ENCODE measurements at regions not wholly inside any gene's neighbourhood (a gene's known extent, or its start where the extent isn't known, plus 50 kb on each side); places are given as distances from the start of the nearest gene placed in this dataset.
A peak's percentile ranks its signal among the peaks of the same experiment; 100 is the strongest.

DNA sequence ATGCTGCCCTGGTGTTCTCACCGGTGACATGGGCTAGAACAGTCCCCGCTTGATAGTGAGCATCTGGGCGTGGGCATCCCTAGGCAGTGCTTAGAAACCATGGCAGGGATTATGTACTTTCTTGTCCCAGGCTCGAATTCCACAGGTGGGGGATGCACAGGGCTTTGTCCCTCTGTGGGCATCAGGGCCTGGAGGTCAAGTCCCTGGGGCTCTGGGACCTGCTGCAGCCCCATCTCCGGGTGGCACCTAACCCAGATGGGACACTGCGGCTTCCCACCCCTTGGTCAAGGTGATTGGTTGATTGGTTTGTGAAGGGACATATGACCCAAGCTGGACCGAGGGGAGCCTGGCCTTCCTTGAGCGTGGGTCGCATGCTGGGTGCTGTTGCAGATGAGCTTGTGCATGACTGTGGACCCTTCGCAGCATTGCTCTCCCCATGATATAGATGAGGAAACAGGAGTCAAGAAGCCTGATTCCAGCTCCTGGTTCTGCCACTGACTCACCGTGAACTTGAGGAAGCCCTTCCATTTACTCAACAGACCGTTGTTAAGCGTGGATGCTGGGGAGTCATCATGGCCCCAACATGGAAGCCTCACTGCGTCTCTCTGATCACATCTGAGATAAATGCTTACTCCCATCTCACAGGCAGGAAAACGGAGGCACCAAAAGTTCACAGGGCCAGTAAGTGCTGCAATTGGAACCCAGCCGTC is 64.0 kb upstream of the RUNX3 start:
- no peaks in the 10 kb centered on the region for H3K27me3 Mint-ChIP-seq (ENCODE audit: low read depth)
- peaks cover 8% of the 10 kb centered on the region in 2 donors for H3K9me3 Mint-ChIP-seq
- peaks cover 91% of the 10 kb centered on the region for H3K4me1 Mint-ChIP-seq (ENCODE audit: low read depth)
- no peak overlapping the region for H3K4me3 Mint-ChIP-seq
- DNase-seq (no peak), ATAC-seq (replicated peaks in 1 of 2) (no peak)
- peaks cover 5 to 11% of the 10 kb centered on the region in 2 donors for H3K36me3 Mint-ChIP-seq (ENCODE audit: insufficient read depth in 2 of 2)
- H3K27ac Mint-ChIP-seq: no peak overlapping the region

DNA sequence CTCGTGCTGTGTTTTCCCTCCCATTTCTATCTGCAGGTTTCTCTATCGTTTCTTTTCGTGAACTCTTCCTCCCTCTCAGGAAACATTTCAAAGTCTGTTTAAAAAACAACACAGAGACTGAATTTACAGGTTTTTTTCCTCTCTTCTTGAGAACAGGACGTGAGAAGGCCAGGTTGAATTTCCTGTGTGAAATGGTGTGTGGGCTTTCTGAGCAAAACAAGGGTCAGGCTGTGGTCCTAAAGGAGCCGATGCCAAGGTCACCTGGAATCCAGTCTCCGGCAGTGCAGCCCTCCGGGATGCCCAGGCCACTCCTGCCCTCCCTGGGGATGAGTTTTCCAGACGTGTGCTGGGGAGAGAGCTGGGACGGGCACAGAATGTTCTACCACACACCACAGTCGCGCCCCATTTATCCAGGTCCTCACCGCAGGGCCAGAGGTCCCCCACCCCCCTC is 62.7 kb upstream of the RUNX3 start:
- Mint-ChIP-seq H3K27me3 (ENCODE audit: low read depth) (no peaks in the 10 kb centered on the region), H3K9me3 (peaks cover 8% of the 10 kb centered on the region in 2 donors), H3K4me1 (ENCODE audit: low read depth) (peaks cover 100% of the 10 kb centered on the region), H3K36me3 (ENCODE audit: insufficient read depth in 2 of 2) (peaks cover 8 to 14% of the 10 kb centered on the region in 2 donors), H3K4me3 (peak overlapping the region; percentile 75 to 87), H3K27ac (peak overlapping the region; percentile 97)
- DNase-seq: no peak
- peak in 1 of 2 donors; percentile 14 for ATAC-seq (replicated peaks in 1 of 2)

DNA sequence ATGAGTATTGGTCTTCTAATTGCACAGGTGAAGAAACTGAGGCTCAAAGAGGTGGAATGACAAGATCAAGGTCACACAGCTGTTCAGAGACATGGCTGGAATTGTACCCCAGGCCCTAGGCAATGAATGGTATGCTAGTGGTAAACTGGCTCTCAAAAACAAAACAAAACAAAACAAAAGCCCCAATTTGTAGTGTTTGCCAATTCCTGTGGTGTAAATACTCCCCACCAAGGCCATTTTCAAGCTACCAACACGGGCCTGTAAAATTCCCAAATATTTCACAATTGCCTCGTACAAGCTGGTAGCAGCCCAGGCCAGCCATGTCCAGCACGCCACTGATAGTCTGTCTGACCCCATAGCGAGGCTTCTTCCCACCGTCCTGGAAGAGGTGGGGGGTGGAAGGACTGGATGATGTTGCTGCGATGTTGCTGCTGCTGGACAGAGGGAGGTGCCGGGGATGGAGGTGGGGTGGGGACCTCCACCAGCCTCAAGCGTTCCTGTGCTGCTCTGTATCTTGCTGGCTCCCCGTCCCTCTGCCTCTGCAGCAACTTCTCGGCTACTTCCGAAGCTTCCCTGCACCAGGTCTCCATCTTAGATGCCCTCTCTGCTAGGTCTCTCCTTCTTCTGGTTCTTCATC is 62.2 kb upstream of the RUNX3 start:
- peak in 1 of 2 donors; percentile 6 for ATAC-seq (replicated peaks in 1 of 2)
- Mint-ChIP-seq H3K36me3 (ENCODE audit: insufficient read depth in 2 of 2) (peaks cover 7 to 12% of the 10 kb centered on the region in 2 donors), H3K4me3 (peak overlapping the region; percentile 75 to 87), H3K27ac (peak overlapping the region; percentile 97), H3K4me1 (ENCODE audit: low read depth) (peaks cover 100% of the 10 kb centered on the region), H3K9me3 (peaks cover 6 to 7% of the 10 kb centered on the region in 2 donors), H3K27me3 (ENCODE audit: low read depth) (no peaks in the 10 kb centered on the region)
- no peak for DNase-seq

DNA sequence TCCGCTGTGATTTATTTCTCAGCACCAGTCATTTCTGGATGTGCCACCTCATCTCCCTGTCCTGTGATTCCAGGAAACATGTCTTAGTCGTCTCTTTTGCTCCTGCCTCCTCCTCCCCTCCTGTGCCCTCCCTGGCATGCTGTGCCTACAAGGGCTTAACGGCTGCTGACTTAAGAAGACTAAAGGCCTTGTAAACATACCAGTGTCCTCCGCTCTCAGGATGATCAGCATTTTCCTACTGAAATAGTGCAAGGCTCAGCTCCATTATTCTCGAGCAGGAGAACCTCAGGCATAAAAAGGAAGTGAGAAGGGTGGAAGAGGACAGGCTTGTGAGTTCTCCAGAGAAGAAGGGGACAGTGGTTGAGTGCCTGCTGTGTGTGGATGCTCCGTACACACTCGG is 61.6 kb upstream of the RUNX3 start:
- Mint-ChIP-seq H3K27me3 (ENCODE audit: low read depth) (no peaks in the 10 kb centered on the region), H3K9me3 (peaks cover under 1 to 1% of the 10 kb centered on the region in 2 donors), H3K27ac (peak overlapping the region; percentile 93), H3K4me3 (peak overlapping the region; percentile 75 to 87), H3K4me1 (ENCODE audit: low read depth) (peaks cover 100% of the 10 kb centered on the region), H3K36me3 (ENCODE audit: insufficient read depth in 2 of 2) (peaks cover 4 to 7% of the 10 kb centered on the region in 2 donors)
- peak; percentile 63 to 72 for ATAC-seq (replicated peaks in 1 of 2)
- peak; percentile 58 to 62 for DNase-seq

DNA sequence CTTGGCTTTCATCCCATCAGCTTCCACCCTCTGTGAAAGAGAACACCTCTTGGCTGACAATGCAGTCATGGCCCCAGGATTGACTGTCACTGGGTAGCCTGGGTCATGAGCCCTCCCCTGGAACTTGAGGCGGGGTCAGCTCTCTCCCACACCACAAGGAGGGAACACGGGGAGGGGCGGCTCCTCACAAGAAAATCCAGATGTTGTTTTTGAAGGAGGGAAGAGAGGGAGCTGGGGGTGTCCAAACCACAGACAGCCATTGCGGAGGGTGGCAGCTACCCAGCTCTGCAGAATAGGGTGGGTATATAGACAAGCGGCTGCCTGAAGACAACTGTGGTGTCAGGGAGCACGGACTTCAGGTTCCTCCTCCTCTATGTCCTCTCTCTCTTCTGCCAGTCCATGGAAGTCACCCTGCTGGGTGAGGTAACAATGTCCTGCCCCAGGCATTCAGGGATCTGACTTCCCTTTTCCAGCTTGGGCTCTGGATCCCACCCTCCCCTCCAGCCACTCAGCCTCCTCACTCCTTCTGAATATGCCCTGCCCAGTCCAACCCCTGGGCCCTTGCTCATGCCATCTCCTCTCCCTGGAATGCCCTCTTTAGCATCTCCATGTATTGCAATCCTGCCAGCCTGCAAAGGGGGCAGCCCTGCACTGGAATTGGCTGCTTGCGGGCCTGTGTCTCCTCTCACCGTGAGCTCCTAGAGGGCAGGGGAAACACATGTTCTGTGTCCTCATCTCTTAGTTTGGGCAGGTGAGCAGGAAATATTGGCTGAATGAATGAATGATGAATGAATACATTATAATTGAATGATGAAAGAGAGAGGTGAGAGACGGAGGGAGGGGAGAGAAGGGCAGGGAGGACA is 60.9 kb upstream of the RUNX3 start:
- H3K4me1 Mint-ChIP-seq (ENCODE audit: low read depth): peaks cover 100% of the 10 kb centered on the region
- H3K9me3 Mint-ChIP-seq: no peaks in the 10 kb centered on the region
- peak overlapping the region; percentile 93 for H3K27ac Mint-ChIP-seq
- no peaks in the 10 kb centered on the region for H3K27me3 Mint-ChIP-seq (ENCODE audit: low read depth)
- H3K4me3 Mint-ChIP-seq: peak overlapping the region; percentile 75 to 87
- peak; percentile 20 to 25 for ATAC-seq (replicated peaks in 1 of 2)
- no peak for DNase-seq
- H3K36me3 Mint-ChIP-seq (ENCODE audit: insufficient read depth in 2 of 2): peaks cover 3% of the 10 kb centered on the region in 2 donors

DNA sequence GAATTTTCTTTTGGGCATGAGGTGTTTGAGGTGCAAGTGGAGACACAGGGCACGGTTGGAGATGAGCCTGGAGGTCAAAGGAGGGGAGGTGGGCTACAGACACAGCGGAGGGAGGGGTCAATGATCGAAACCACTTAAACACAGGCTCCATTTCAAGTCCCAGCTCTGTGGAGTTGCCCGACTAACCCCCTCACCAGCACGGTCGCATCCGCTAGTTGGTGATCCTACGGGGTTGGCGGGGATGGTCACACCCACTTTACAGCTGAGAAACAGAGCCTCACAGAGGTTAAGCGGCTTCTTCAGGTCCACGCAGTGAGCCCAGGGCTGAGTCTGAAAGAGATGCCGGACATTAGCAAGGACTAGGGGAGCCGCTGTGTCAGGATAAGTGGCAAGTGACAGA is 60.1 kb upstream of the RUNX3 start:
- DNase-seq (no peak), ATAC-seq (replicated peaks in 1 of 2) (no peak)
- Mint-ChIP-seq H3K4me1 (ENCODE audit: low read depth) (peaks cover 100% of the 10 kb centered on the region), H3K27me3 (ENCODE audit: low read depth) (no peaks in the 10 kb centered on the region), H3K4me3 (peak overlapping the region; percentile 57 to 74), H3K36me3 (ENCODE audit: insufficient read depth in 2 of 2) (peaks cover 3% of the 10 kb centered on the region in 2 donors), H3K9me3 (no peaks in the 10 kb centered on the region), H3K27ac (peak overlapping the region; percentile 38)

DNA sequence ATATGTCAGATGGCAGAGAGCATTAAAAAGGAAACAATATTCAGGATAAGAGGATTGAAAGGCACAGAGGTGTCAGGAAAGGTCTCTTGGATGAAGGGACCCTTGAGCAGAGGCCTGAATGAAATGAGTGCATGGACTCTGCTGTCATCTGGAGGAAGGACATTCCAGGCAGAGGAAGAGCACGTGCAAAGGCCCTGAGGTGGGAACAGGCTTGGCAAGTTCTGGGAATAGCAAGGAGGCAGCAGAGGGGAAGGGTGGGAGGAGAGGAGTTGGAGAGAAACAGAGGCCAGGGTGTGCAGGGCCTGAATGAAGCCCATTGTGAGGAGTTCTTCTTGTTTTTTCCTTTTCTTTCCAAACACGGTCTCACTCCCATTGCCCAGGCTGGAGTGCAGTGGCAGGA is 59.0 kb upstream of the RUNX3 start:
- DNase-seq: no peak
- Mint-ChIP-seq H3K4me3 (peak overlapping the region; percentile 32 to 48), H3K27me3 (ENCODE audit: low read depth) (no peaks in the 10 kb centered on the region), H3K4me1 (ENCODE audit: low read depth) (peaks cover 100% of the 10 kb centered on the region), H3K27ac (no peak overlapping the region), H3K9me3 (no peaks in the 10 kb centered on the region), H3K36me3 (ENCODE audit: insufficient read depth in 2 of 2) (peaks cover 3% of the 10 kb centered on the region in 2 donors)
- ATAC-seq (replicated peaks in 1 of 2): no peak

DNA sequence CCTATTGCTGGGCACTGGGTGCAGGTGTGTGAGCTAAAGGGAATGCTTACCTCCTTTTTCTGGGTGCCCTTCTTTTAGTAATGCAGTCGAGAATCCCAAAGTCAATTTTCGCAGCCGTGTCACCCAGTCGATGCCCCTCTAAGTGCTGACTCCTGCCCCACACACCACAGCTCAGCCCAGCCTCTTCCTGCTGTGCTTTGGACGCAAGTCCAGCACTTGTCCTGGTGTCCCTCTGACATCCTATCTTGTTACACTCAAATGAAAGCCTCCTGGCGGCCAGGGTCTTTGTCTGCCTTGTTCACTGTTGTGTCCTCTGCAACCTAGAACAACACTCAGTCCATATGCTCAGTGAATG is 58.5 kb upstream of the RUNX3 start:
- H3K27me3 Mint-ChIP-seq (ENCODE audit: low read depth): no peaks in the 10 kb centered on the region
- H3K9me3 Mint-ChIP-seq: no peaks in the 10 kb centered on the region
- peak in 1 of 2 donors; percentile 1 for DNase-seq
- peak in 1 of 2 donors; percentile 6 for ATAC-seq (replicated peaks in 1 of 2)
- H3K36me3 Mint-ChIP-seq (ENCODE audit: insufficient read depth in 2 of 2): peaks cover 3% of the 10 kb centered on the region in 2 donors
- H3K4me3 Mint-ChIP-seq: peak overlapping the region; percentile 32 to 48
- H3K27ac Mint-ChIP-seq: no peak overlapping the region
- peaks cover 100% of the 10 kb centered on the region for H3K4me1 Mint-ChIP-seq (ENCODE audit: low read depth)

DNA sequence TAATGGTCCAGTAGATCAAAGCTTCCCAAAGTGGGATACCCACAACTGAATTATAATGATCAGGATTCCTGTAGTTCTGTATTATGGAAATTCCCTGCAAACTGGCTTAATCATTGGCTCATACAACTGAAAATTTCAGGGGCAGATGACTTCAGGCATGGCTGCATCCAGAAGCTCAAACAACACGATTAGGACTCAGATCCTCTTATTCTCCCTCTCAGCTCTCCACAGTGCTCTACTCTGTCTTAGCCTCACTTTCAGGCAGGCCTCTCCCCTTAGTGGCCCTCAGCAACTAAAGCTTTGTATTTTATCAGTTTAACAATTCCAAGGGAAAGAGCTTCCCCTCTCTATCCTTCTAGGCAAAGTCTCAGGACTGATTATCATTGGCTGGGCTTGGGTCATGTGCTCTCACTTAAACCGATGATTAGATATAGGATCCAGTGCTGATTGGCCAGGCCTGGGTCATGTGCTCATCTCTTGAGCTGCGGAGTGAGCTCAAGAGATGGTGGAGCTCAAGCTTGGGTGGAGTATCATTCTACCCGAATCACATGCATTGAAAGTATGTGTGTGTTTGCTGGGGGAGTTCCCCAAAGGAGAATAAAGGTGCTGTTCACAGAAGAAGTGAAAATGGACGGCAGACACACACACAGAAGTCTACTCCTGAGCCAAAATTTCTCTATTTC is 57.9 kb upstream of the RUNX3 start:
- ATAC-seq (replicated peaks in 1 of 2) (peak; percentile 62 to 72), DNase-seq (no peak)
- H3K4me3 Mint-ChIP-seq: peak overlapping the region; percentile 25 to 45
- no peak overlapping the region for H3K27ac Mint-ChIP-seq
- H3K36me3 Mint-ChIP-seq (ENCODE audit: insufficient read depth in 2 of 2): peaks cover 3% of the 10 kb centered on the region in 2 donors
- no peaks in the 10 kb centered on the region for H3K27me3 Mint-ChIP-seq (ENCODE audit: low read depth)
- peaks cover 100% of the 10 kb centered on the region for H3K4me1 Mint-ChIP-seq (ENCODE audit: low read depth)
- H3K9me3 Mint-ChIP-seq: no peaks in the 10 kb centered on the region

DNA sequence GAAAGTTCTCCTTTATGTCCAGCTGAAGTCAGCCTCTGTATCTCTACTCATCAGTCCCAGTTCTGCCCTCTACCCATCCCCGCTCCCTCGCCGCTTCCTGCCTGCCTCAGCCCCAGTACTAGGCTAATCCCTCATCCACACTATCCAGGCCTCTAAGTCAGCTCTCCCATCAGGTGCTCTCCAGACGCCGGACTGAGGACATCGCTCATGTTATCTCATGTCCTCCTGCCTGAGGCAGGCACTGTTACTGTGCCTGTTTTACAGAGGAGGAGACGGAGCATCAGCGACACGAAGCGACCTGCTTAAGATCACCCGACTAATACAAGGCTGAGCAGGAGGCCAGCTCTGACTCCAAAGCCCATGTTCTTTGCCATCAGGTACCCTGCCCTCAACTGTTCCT is 57.3 kb upstream of the RUNX3 start:
- H3K36me3 Mint-ChIP-seq (ENCODE audit: insufficient read depth in 2 of 2): peaks cover 3% of the 10 kb centered on the region in 2 donors
- no peaks in the 10 kb centered on the region for H3K9me3 Mint-ChIP-seq
- DNase-seq (no peak), ATAC-seq (replicated peaks in 1 of 2) (no peak)
- no peak overlapping the region for H3K4me3 Mint-ChIP-seq
- peaks cover 100% of the 10 kb centered on the region for H3K4me1 Mint-ChIP-seq (ENCODE audit: low read depth)
- H3K27me3 Mint-ChIP-seq (ENCODE audit: low read depth): no peaks in the 10 kb centered on the region
- no peak overlapping the region for H3K27ac Mint-ChIP-seq

DNA sequence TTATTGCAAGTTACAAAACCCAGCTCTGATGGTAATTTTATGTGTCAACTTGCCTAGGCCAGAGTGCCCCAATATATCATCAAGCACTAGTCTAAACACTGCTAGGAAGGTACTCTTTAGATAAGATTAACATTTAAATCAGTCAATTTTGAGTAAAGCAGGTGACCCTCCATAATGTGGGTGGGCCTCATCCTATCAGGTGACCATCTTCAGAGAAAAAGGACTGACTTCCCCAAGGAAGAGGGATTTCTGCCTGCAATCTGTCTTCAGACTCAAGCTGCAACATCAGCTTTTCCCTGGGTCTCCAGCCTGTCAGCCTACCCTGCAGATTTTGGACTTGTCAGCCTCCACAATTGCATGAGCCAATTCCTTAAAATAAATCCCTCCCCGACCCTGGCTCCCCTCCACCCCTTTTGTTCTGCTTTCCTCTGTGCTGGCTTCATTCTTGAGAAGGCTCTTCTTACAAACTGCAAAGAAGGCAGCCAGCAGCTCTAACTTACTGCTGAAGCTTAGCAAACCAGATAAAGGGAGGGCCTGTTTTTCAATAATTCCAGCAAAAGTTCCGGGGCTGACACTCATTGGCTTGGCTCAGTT is 56.4 kb upstream of the RUNX3 start:
- H3K4me1 Mint-ChIP-seq (ENCODE audit: low read depth): peaks cover 100% of the 10 kb centered on the region
- no peak for ATAC-seq (replicated peaks in 1 of 2)
- H3K27ac Mint-ChIP-seq: no peak overlapping the region
- H3K27me3 Mint-ChIP-seq (ENCODE audit: low read depth): no peaks in the 10 kb centered on the region
- peaks cover 3% of the 10 kb centered on the region in 2 donors for H3K36me3 Mint-ChIP-seq (ENCODE audit: insufficient read depth in 2 of 2)
- no peak overlapping the region for H3K4me3 Mint-ChIP-seq
- DNase-seq: no peak
- H3K9me3 Mint-ChIP-seq: no peaks in the 10 kb centered on the region

DNA sequence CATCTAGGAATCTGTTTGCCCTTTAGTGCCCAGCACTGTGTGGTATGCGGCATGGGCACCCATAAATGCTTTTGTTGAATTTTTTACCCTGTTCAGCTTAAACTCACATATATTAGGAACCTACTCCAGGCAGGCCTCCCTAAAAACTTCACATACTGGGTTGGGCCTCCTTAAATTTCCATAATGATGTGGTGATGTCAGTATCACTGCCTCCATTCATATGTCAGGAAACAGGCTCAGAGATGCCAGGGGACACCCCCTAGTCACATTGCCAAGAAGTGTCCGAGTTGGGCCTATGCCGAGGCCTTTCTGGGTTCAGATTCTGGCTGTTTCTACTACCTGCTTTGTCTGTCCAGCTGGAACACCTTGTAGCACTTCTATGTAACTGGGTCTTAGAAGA is 55.7 kb upstream of the RUNX3 start:
- peak overlapping the region; percentile 18 to 33 for H3K4me3 Mint-ChIP-seq
- H3K27ac Mint-ChIP-seq: peak overlapping the region; percentile 9
- peaks cover 100% of the 10 kb centered on the region for H3K4me1 Mint-ChIP-seq (ENCODE audit: low read depth)
- H3K36me3 Mint-ChIP-seq (ENCODE audit: insufficient read depth in 2 of 2): peaks cover 3% of the 10 kb centered on the region in 2 donors
- DNase-seq (no peak), ATAC-seq (replicated peaks in 1 of 2) (no peak)
- H3K9me3 Mint-ChIP-seq: no peaks in the 10 kb centered on the region
- H3K27me3 Mint-ChIP-seq (ENCODE audit: low read depth): no peaks in the 10 kb centered on the region
